Panc1 (cell line): ENCODE measurements at regions not wholly inside any gene's neighbourhood (a gene's known extent, or its start where the extent isn't known, plus 50 kb on each side); places are given as distances from the start of the nearest gene placed in this dataset.

Experiments used
- ATAC-seq: fragments of 200-7000 bp; cut with Tn5 transposase; 2 replicates; pipeline ENCODE4 v1.9.1; 2020; ENCODE audit warnings: mild to moderate bottlenecking, moderate library complexity
- BruUV-seq: library from RNA; stranded (reverse); fragments of 400-500 nt; replicated peaks from 2 replicates; lab custom pipeline; 2021; lab: Mats Ljungman, UMichigan
- CTCF ChIA-PET: fragments of 300-600 bp; sonication (Branson Sonifier 250); formaldehyde crosslinking; loops from one replicate; lab custom pipeline; 2022; ENCODE audit warnings: antibody characterized with exemption; lab: Charles Lee
- POLR2A ChIA-PET: fragments of 300-600 bp; sonication (Branson Sonifier 250); formaldehyde crosslinking; loops from one replicate; lab custom pipeline; 2022; ENCODE audit warnings: antibody characterized with exemption; lab: Charles Lee
- DNase-seq: peaks from one replicate; pipeline ENCODE4 v3.0.0-alpha.2; 2010; ENCODE audit warnings: low read depth, low spot score
- H3K27ac ChIP-seq: 2 replicates; pipeline ENCODE4 v1.5.1; 2011; ENCODE audit warnings: mild to moderate bottlenecking, low read length, inconsistent platforms
- H3K27me3 ChIP-seq: fragments of 200-500 bp; sonication (Bioruptor generic); 2 replicates; pipeline ENCODE4 v1.6.0; 2014; ENCODE audit warnings: low read length, inconsistent platforms; ENCODE audit not compliant: control insufficient read depth, insufficient read depth
- H3K36me3 ChIP-seq: fragments of 200-500 bp; sonication (Bioruptor generic); 2 replicates; pipeline ENCODE4 v1.5.1; 2014; ENCODE audit warnings: inconsistent platforms, mild to moderate bottlenecking, low read length, moderate library complexity; ENCODE audit not compliant: control insufficient read depth, insufficient read depth
- H3K4me1 ChIP-seq: 2 replicates; pipeline ENCODE4 v1.5.1; 2011; ENCODE audit warnings: inconsistent platforms, mild to moderate bottlenecking, low read length, moderate library complexity; ENCODE audit not compliant: control insufficient read depth, insufficient read depth
- H3K4me3 ChIP-seq, 2 experiments: 2 replicates each; pipeline ENCODE4 v1.5.1; 2011 to 2012; ENCODE audit warnings: low read depth in 2 of 2, low read length in 2 of 2, mild to moderate bottlenecking in 2 of 2, inconsistent platforms in 1 of 2, moderate library complexity in 1 of 2
- H3K9me3 ChIP-seq: fragments of 200-500 bp; sonication (Bioruptor generic); 2 replicates; pipeline ENCODE4 v1.5.1; 2014; ENCODE audit warnings: low read depth, mild to moderate bottlenecking, inconsistent platforms, low read length, moderate library complexity; ENCODE audit not compliant: control insufficient read depth, insufficient read depth
- POLR2AphosphoS5 ChIP-seq: IDR thresholded peaks from 2 replicates; pipeline ENCODE4 v1.6.1; 2012; ENCODE audit warnings: mild to moderate bottlenecking, low read depth, low read length, moderate library complexity
- REST ChIP-seq, 2 experiments: IDR thresholded peaks; 2 replicates each; pipeline ENCODE4 v1.6.1; 2011 to 2012; ENCODE audit warnings: low read depth in 2 of 2, control low read depth in 1 of 2, low read length in 1 of 2, mild to moderate bottlenecking in 1 of 2, moderate library complexity in 1 of 2; ENCODE audit not compliant: insufficient read depth in 1 of 2
- SIN3A ChIP-seq: IDR thresholded peaks from 2 replicates; pipeline ENCODE4 v1.6.1; 2012; ENCODE audit warnings: low read depth, mild to moderate bottlenecking, low read length, moderate library complexity, borderline replicate concordance; ENCODE audit not compliant: insufficient read depth
- TCF7L2 ChIP-seq: IDR thresholded peaks from 2 replicates; pipeline ENCODE4 v1.6.1; 2011; ENCODE audit warnings: mild to moderate bottlenecking, low read depth, low read length, inconsistent platforms
- in situ Hi-C: cut with HindIII; loops from 2 replicates; pipeline ENCODE4 v1.10.0; 2016; ENCODE audit warnings: low sequenced_read_pairs, low pct_unique_long_range_greater_than_20kb
- intact Hi-C: fragments of 100-400 bp; cut with micrococcal nuclease; formaldehyde crosslinking; loops from one replicate; pipeline ENCODE4 v1.10.0; 2022; ENCODE audit not compliant: unreplicated experiment
- TF ChIP-seq, protein P1 (sequence below): fragments of 450-650 bp; IDR thresholded peaks from 2 replicates; pipeline ENCODE4 v1.5.1; 2017; ENCODE audit warnings: mild to moderate bottlenecking

DNA sequence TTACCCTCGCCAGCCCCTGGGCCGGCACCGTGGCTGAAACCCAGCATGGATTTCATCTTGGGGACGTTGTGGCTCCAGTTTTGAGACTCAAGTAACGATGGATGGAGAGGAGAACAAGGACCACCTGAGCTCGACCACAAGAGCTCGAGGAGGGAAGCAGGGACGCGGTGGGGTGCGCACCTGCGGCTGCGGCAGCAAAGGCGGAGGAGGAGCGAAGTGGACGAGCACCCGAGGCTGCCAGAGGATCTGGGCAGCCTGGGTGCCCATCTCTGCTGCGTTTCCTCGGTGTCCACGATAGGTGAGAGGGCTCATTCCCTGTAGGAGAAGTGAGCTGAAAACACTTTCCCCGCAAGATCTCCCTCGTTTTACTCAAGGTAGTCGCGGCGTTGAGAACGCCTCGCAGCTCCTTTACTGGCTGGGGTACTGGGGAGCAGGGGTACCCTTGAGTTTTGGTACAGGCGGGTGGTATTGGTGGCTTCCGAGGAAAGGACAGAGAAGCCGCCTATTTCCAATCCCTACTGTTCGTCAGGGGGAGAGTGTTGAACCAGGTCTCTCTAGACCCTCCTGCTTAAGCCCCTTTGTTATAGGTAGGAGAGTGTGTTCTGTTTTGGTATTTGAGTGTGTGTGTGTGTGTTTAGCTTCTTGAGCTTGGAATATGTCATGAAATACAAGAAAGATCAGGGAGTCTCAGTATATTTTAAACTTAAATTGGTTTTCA, 137.7 kb downstream of the TRIM27 start:
- no peaks in the 10 kb centered on the region for H3K9me3 ChIP-seq
- H3K4me1 ChIP-seq, result 0 out of 2 replicates have a peak, but pooled peaks cover 3% of the 10 kb centered on the region
- CTCF ChIA-PET, result no interaction called here
- no peak for DNase-seq
- no peaks in the 10 kb centered on the region for H3K36me3 ChIP-seq
- ATAC-seq, result no peak
- POLR2A ChIA-PET, result no interaction called here
- no peak for TF ChIP-seq SIN3A
- no peak for TF ChIP-seq REST (IDR thresholded peaks at IDR 0.05; ENCODE audit: insufficient read depth in 1 of 2, low read depth in 2 of 2, low read length in 1 of 2)
- no peak for TF ChIP-seq POLR2AphosphoS5
- no peak for TF ChIP-seq TCF7L2
- TF ChIP-seq, protein P1, sequence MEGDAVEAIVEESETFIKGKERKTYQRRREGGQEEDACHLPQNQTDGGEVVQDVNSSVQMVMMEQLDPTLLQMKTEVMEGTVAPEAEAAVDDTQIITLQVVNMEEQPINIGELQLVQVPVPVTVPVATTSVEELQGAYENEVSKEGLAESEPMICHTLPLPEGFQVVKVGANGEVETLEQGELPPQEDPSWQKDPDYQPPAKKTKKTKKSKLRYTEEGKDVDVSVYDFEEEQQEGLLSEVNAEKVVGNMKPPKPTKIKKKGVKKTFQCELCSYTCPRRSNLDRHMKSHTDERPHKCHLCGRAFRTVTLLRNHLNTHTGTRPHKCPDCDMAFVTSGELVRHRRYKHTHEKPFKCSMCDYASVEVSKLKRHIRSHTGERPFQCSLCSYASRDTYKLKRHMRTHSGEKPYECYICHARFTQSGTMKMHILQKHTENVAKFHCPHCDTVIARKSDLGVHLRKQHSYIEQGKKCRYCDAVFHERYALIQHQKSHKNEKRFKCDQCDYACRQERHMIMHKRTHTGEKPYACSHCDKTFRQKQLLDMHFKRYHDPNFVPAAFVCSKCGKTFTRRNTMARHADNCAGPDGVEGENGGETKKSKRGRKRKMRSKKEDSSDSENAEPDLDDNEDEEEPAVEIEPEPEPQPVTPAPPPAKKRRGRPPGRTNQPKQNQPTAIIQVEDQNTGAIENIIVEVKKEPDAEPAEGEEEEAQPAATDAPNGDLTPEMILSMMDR, result no peak
- peaks cover 2% of the 10 kb centered on the region; the same call in 1 of the 2 replicates for H3K27me3 ChIP-seq
- in situ Hi-C loops (no loop called here), intact Hi-C loops (no loop called here)
- no peak overlapping the region; a peak in 1 of 4 replicates for H3K4me3 ChIP-seq
- BruUV-seq, result no TSS peak
- H3K27ac ChIP-seq, result no peak overlapping the region

- POLR2A ChIA-PET, result interaction anchor here (0.5 to 1.2 kb wide), 2 partner anchors 47 to 60 kb away, joined by 9 to 14 read pairs; no protein-coding TSS in a partner anchor
- Histone ChIP-seq H3K27me3 (peaks cover 2% of the 10 kb centered on the region; the same call in 1 of the 2 replicates), H3K4me1 (peaks cover under 1% of the 10 kb centered on the region; the same call in 1 of the 2 replicates), H3K36me3 (no peaks in the 10 kb centered on the region), H3K27ac (no peak overlapping the region), H3K9me3 (no peaks in the 10 kb centered on the region), H3K4me3 (peak overlapping the region; percentile 66 to 96)
- BruUV-seq, result no TSS peak
- CTCF ChIA-PET, result no interaction called here
- DNase-seq (no peak), ATAC-seq (peak; percentile 81)
- intact Hi-C loops, result loop anchor here (5.0 kb wide), 1 partner anchor 32 kb away; no protein-coding TSS in a partner anchor
- in situ Hi-C loops, result no loop called here
- TF ChIP-seq REST (IDR thresholded peaks at IDR 0.05; ENCODE audit: insufficient read depth in 1 of 2, low read depth in 2 of 2, low read length in 1 of 2) (no peak), TCF7L2 (no peak), SIN3A (0 out of 2 replicates have a peak, but pooled peaks have one; percentile 36), POLR2AphosphoS5 (0 out of 2 replicates have a peak, but pooled peaks have one; percentile 41)
- TF ChIP-seq, protein P1, result no peak
Measured at GRCh38 chr6:28789553-28790083, 134.2 kb downstream of the TRIM27 start.
